HG02588 (cell line): ENCODE measurements at regions not wholly inside any gene's neighbourhood (a gene's known extent, or its start where the extent isn't known, plus 50 kb on each side); places are given as distances from the start of the nearest gene placed in this dataset.
A peak's percentile ranks its signal among the peaks of the same experiment; 100 is the strongest.
"Not testable (repeated sequence)": the region's sequence is repeated elsewhere in the genome, so short reads cannot be mapped to it uniquely, and the experiment has no call there.

ENCODE experiments used
- ATAC-seq: cut with Tn5 transposase; IDR thresholded peaks from one replicate; pipeline ENCODE4 v1.9.1; 2021; ENCODE audit warnings: mild to moderate bottlenecking, moderate library complexity; ENCODE audit not compliant: unreplicated experiment

- ATAC-seq = not testable (repeated sequence)
Observed at GRCh38 chr5:63732880-63733279, 229.4 kb downstream of the HTR1A start.

GRCh38 chr5:63727583-63727982 lies 234.7 kb downstream of the HTR1A start:
- ATAC-seq = no peak

GRCh38 chr5:63726496-63726895 lies 235.7 kb downstream of the HTR1A start:
- peak; percentile 76 for ATAC-seq

GRCh38 chr5:63719147-63719546 lies 243.1 kb downstream of the HTR1A start:
- ATAC-seq = no peak

GRCh38 chr5:63700241-63700640 lies 262.0 kb downstream of the HTR1A start:
- ATAC-seq = no peak

GRCh38 chr5:63697811-63698210 lies 264.4 kb downstream of the HTR1A start:
- ATAC-seq = no peak

- ATAC-seq = no peak
Observed at GRCh38 chr5:63690546-63690945, 271.7 kb downstream of the HTR1A start.

- ATAC-seq = no peak
Observed at GRCh38 chr5:63687854-63688516, 274.3 kb downstream of the HTR1A start.

GRCh38 chr5:63686938-63687337 lies 275.3 kb downstream of the HTR1A start:
- ATAC-seq = no peak

GRCh38 chr5:63686181-63686580 lies 276.1 kb downstream of the HTR1A start:
- no peak for ATAC-seq

- no peak for ATAC-seq
Observed at GRCh38 chr5:63685454-63685853, 276.8 kb downstream of the HTR1A start.

GRCh38 chr5:63674881-63675280 lies 287.4 kb downstream of the HTR1A start:
- no peak for ATAC-seq

GRCh38 chr5:63655043-63655442 lies 307.2 kb downstream of the HTR1A start:
- ATAC-seq = no peak

GRCh38 chr5:63650581-63650980 lies 311.7 kb downstream of the HTR1A start:
- ATAC-seq = no peak

GRCh38 chr5:63648376-63648775 lies 313.9 kb downstream of the HTR1A start:
- ATAC-seq = no peak

GRCh38 chr5:63629951-63630630 lies 332.2 kb downstream of the HTR1A start:
- ATAC-seq = no peak

GRCh38 chr5:63613442-63613841 lies 348.8 kb downstream of the HTR1A start:
- ATAC-seq = no peak

GRCh38 chr5:63603996-63604395 lies 358.2 kb downstream of the HTR1A start:
- ATAC-seq = no peak

GRCh38 chr5:63602971-63603370 lies 359.3 kb downstream of the HTR1A start:
- ATAC-seq = no peak

GRCh38 chr5:63596254-63596653 lies 366.0 kb downstream of the HTR1A start:
- ATAC-seq = no peak

GRCh38 chr5:63573380-63573779 lies 388.9 kb downstream of the HTR1A start:
- ATAC-seq = no peak

- ATAC-seq = no peak
Observed at GRCh38 chr5:63572740-63573139, 389.5 kb downstream of the HTR1A start.

- ATAC-seq = no peak
Observed at GRCh38 chr5:63570752-63571151, 391.5 kb downstream of the HTR1A start.
